ENCODE measurements at regions not wholly inside any gene's neighbourhood (a gene's known extent, or its start where the extent isn't known, plus 50 kb on each side); places are given as distances from the start of the nearest gene placed in this dataset.

GRCh38 chr3:10762116-10762515 lies 53.9 kb upstream of the SLC6A11 start:
- no peak for TF ChIP-seq CTCF (IDR thresholded peaks at IDR 0.05; ENCODE audit: low read depth, low read length)

GRCh38 chr3:10762611-10763247 lies 53.3 kb upstream of the SLC6A11 start:
- TF ChIP-seq CTCF (IDR thresholded peaks at IDR 0.05; ENCODE audit: low read depth, low read length): no peak
- H3K4me3 ChIP-seq (ENCODE audit: low read depth, low read length): no peak overlapping the region

More at GRCh38 chr3:10762116-10762515, 53.9 kb upstream of the SLC6A11 start:
- H3K4me3 ChIP-seq (ENCODE audit: low read depth, low read length): no peak overlapping the region

- no peak overlapping the region for H3K4me3 ChIP-seq (ENCODE audit: low read depth, low read length)
- TF ChIP-seq CTCF (IDR thresholded peaks at IDR 0.05; ENCODE audit: low read depth, low read length): no peak
Observed at GRCh38 chr3:10763248-10763620, 52.8 kb upstream of the SLC6A11 start.

- TF ChIP-seq CTCF (IDR thresholded peaks at IDR 0.05; ENCODE audit: low read depth, low read length): no peak
- no peak overlapping the region for H3K4me3 ChIP-seq (ENCODE audit: low read depth, low read length)
Observed at GRCh38 chr3:10763817-10764258, 52.2 kb upstream of the SLC6A11 start.

GRCh38 chr3:10764259-10765051 lies 51.6 kb upstream of the SLC6A11 start:
- no peak for TF ChIP-seq CTCF (IDR thresholded peaks at IDR 0.05; ENCODE audit: low read depth, low read length)
- H3K4me3 ChIP-seq (ENCODE audit: low read depth, low read length): no peak overlapping the region

- TF ChIP-seq CTCF (IDR thresholded peaks at IDR 0.05; ENCODE audit: low read depth, low read length): no peak
Observed at GRCh38 chr3:10766049-10766705, 49.9 kb upstream of the SLC6A11 start.

More at GRCh38 chr3:10766049-10766705, 49.9 kb upstream of the SLC6A11 start:
- no peak overlapping the region for H3K4me3 ChIP-seq (ENCODE audit: low read depth, low read length)
